ENCODE measurements at regions not wholly inside any gene's neighbourhood (a gene's known extent, or its start where the extent isn't known, plus 50 kb on each side); places are given as distances from the start of the nearest gene placed in this dataset.

GRCh38 chr5:10854506-10855277 is 93.7 kb upstream of the DAP start:
- FAIRE-seq = no peak

GRCh38 chr5:10853154-10853553 is 92.1 kb upstream of the DAP start:
- FAIRE-seq (no peak), DNase-seq (ENCODE audit: insufficient read length, low spot score) (no peak)

More at GRCh38 chr5:10854506-10855277, 93.7 kb upstream of the DAP start:
- DNase-seq (ENCODE audit: insufficient read length, low spot score) = no peak

GRCh38 chr5:10849278-10849677 is 88.2 kb upstream of the DAP start:
- FAIRE-seq (no peak), DNase-seq (ENCODE audit: insufficient read length, low spot score) (no peak)

GRCh38 chr5:10844016-10844415 is 83.0 kb upstream of the DAP start:
- DNase-seq (ENCODE audit: insufficient read length, low spot score) = no peak
- no peak for FAIRE-seq

DNA sequence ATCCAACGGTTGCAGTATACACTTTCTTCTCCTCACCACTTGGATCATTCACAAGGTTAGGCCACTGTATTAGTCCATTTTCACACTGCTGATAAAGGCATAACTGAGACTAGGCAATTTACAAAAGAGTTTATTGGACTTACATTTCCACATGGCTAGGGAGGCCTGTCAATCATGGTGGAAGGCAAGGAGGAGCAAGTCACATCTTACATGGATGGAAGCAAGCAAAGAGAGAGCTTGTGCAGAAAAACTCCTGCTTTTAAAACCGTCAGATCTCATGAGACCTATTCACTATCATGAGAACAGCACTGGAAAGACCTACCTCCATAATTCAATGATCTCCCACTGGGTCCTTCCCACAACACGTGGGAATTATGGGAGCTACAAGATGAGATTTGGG is 81.8 kb upstream of the DAP start:
- DNase-seq (ENCODE audit: insufficient read length, low spot score) = no peak
- no peak for FAIRE-seq

DNA sequence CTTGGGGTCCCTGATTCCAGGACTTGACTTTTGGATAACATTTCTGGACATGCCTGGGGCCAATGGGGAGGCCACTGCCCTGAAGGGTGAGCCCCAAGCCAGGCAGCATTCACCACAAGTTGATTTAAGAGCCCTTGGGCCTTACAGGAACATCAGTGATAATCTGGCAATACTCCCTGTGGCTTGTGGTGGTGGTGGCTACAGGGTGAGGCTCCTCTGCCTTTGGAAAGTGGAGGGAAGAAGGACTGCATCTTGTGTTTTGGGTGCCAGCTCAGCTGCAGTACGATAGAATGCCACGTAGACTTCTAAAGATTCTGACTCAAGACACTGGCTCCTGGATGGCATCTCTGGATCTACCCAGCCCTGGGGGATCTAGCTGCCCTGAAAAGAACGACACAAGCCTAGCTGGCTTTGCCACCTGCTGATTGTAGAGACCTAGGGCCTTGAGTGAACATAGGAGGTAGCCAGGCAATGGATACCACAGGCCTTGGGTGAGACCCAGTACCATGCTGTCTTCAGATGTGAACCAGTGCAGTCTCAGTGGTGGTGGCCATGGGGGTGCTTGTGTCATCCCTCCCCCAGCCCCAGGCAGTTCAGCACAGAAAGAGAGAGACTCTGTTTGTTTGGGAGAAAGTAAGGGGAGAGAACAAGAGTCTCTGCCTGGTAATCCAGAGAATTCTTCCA is 79.0 kb upstream of the DAP start:
- FAIRE-seq (no peak), DNase-seq (ENCODE audit: insufficient read length, low spot score) (no peak)

DNA sequence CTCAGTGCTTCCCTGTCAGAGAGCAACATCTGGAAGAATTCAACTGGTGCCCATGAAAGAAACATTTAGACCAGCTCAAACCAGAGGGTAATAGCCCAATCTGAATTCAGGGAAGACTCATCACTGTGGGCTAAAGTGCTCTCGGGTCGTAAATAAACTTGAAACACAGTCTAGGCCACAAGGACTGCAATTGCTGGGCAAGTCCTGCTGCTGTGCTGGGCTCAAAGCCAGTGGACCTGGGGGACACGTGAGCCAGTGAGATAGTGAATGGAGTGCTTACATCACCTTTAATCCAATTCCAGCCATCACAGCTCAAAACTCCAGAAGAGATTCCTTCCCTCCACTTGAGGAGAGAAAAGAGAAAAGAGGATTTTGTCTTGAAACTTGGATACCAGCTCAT is 78.1 kb upstream of the DAP start:
- no peak for FAIRE-seq
- no peak for DNase-seq (ENCODE audit: insufficient read length, low spot score)

- FAIRE-seq = no peak
- DNase-seq (ENCODE audit: insufficient read length, low spot score) = no peak
Observed at GRCh38 chr5:10838038-10838437, 77.0 kb upstream of the DAP start.

DNA sequence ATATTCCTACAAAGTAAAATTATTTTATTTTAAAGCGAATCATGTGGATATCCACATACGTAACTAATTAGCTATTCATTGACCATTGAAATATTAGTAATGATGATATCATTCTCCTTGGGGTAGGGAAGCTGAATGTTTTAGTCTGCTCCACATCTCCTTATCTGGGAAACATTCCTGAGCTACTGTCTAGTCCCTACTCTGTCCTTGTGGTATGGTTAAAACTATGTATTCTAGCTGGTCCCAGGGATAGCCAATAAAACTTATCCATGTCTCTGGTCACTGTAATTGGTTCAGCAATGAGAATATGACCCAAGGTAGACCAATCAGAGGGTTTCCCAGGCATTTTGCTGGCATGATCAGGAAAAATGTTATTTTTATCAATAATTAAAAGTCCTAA is 76.0 kb upstream of the DAP start:
- FAIRE-seq = no peak
- no peak for DNase-seq (ENCODE audit: insufficient read length, low spot score)

DNA sequence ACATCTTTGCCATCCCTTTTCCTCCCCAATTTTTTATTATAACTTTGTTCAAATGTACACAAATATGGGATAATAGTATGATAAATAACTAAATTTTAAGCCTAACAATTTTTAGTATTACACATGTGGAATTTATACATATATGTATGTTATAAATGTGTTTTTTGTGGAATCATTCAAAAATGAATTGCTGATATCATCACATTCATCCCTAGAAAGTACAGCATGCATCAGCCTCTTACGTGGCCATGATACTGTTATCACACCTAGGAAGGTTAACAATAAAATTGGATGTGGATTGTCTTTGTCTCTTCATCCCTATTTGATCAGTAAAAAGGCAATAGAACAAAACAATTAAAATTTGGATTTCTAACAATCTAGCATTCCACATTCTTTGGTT is 73.7 kb upstream of the DAP start:
- FAIRE-seq (no peak), DNase-seq (ENCODE audit: insufficient read length, low spot score) (no peak)

DNA sequence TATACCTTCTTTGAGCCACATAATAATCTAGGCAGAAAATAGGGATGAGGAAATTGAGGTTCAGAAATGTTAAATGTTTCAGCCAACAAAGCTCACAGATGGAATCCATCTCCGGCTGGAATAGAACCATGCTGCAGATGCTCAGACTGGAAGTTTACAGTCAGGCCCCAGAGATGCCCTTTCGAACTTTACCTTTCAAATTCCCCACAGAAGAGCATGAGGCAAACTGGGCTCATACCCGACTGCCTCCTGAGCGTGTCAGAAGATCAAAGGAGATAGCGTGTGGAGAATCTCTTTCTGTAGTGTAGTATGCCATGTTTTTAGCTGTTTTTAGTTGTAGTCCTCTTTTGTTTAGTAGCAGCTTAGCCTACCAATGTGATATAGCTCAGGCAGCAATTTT is 72.0 kb upstream of the DAP start:
- DNase-seq (ENCODE audit: insufficient read length, low spot score) = no peak
- FAIRE-seq = no peak

- DNase-seq (ENCODE audit: insufficient read length, low spot score) (no peak), FAIRE-seq (no peak)
Observed at GRCh38 chr5:10832421-10832820, 71.4 kb upstream of the DAP start.

DNA sequence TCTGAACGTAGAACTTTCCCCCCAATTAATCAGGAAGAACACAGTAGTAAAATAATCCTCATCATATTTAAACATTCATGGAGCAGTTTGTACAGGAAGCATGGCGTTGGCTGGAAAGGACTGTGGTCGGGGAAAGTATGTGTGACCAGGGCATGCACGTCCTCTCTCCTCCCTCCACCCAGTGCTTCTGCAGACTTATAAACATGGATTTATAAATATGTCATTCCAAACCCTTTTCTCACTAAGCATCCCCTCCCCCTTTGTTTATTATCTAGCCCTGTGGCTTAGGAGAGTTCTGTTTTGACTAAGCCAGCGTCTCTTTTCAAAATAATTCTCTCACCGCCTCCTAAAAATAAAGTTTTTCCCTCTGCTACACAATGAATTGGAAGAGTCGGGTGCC is 70.4 kb upstream of the DAP start:
- FAIRE-seq (no peak), DNase-seq (ENCODE audit: insufficient read length, low spot score) (no peak)

GRCh38 chr5:10828241-10828640 is 67.2 kb upstream of the DAP start:
- FAIRE-seq = no peak

GRCh38 chr5:10827571-10827970 is 66.5 kb upstream of the DAP start:
- DNase-seq (ENCODE audit: insufficient read length, low spot score) (no peak), FAIRE-seq (no peak)

More at GRCh38 chr5:10828241-10828640, 67.2 kb upstream of the DAP start:
- no peak for DNase-seq (ENCODE audit: insufficient read length, low spot score)

- FAIRE-seq = no peak
Observed at GRCh38 chr5:10826971-10827370, 65.9 kb upstream of the DAP start.

DNA sequence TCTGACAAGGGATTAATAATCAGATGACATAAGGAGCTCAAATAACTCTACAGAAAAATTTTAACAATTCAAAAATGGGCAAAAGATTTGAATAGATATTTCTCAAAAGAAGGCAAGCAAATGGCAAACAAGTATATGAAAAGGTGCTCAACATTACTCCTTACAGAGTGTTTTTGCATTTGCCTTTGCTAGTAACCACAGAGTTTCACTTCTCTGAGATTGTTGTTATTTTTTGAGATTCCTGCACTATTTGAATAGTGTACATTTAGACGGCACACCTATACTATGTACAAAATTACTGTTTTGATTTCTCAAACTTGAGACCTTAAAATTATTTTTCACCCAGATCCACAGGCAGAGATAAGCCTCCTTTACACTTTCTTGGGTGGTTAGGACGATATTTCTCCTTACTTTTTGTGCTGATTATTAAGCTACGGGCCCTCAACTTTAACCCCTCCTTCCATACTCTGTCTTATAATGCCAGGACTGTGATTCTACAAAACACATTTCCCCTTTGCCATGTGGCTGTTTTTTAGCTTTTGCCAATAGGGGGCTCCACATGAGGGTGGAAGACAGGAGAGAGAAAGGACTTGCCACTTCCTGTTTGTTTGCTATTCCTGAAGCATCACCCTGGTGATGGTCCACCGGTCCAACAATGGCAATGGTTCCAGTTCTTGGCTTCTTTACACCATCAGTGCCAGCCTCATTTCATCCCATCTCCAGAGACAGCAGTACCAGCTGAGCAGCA is 65.0 kb upstream of the DAP start:
- DNase-seq (ENCODE audit: insufficient read length, low spot score) (no peak), FAIRE-seq (peak; percentile 26)

More at GRCh38 chr5:10826971-10827370, 65.9 kb upstream of the DAP start:
- no peak for DNase-seq (ENCODE audit: insufficient read length, low spot score)

GRCh38 chr5:10812218-10812617 is 51.2 kb upstream of the DAP start:
- FAIRE-seq = no peak
- DNase-seq (ENCODE audit: insufficient read length, low spot score) = no peak
